Gastrocnemius medialis (tissue), 4 donors: ENCODE measurements at regions not wholly inside any gene's neighbourhood (a gene's known extent, or its start where the extent isn't known, plus 50 kb on each side); places are given as distances from the start of the nearest gene placed in this dataset.

ENCODE experiments used
- CTCF ChIP-seq, 5 experiments: fragments of 450-650 bp in 3 of 5; fragments of 200-600 bp in 2 of 5; sonication (generic) in 2 of 5; IDR thresholded peaks in 4 of 5; conservative IDR thresholded peaks in 1 of 5; 1 replicate in 4 of 5; 2 replicates in 1 of 5; pipeline ENCODE4 v1.5.1; 2016 to 2019; ENCODE audit warnings: antibody characterized with exemption in 5 of 5, mild to moderate bottlenecking in 3 of 5, moderate library complexity in 3 of 5
- POLR2A ChIP-seq, 2 donors: fragments of 450-650 bp; IDR thresholded peaks; one replicate each; pipeline ENCODE4 v1.6.1; 2017; ENCODE audit warnings: antibody characterized with exemption in 2 of 2, mild to moderate bottlenecking in 2 of 2, moderate library complexity in 2 of 2

- TF ChIP-seq POLR2A (IDR thresholded peaks at IDR 0.05): no peak
- no peak for TF ChIP-seq CTCF (IDR thresholded peaks at IDR 0.05 in 4 of 5, conservative IDR thresholded peaks at IDR 0.05 in 1 of 5)
These were observed 468.7 kb downstream of the NOVA1 start for GRCh38 chr14:26128931-26129671.
